ENCODE measurements at regions not wholly inside any gene's neighbourhood (a gene's known extent, or its start where the extent isn't known, plus 50 kb on each side); places are given as distances from the start of the nearest gene placed in this dataset.

DNA sequence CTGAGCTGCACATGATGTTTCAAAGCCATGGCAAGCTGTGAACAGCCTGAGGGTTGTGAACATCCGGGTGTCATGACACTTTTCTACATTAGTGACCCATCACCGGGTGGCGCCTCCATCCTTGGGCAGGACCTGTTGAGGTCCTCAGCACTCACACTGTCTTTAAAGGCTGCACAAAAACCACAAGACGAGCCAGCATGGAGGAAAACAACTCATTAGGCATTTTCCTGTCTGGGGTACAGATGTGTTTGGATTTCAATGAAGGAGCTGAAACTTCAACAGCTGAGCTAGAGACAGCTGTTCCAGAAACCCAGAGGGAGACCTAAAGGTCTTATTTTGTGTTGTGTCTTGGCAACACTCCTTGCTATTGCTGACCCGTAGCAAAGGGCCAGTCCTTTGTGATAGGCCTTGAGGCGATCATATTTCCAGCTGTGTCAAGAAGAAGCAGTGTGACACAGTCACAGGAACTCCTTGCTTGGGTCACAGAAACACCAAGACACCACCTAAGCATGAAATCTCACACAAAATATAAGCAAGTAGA, 151.8 kb upstream of the VLDLR start:
- no peaks in the 10 kb centered on the region for H3K79me1 ChIP-seq (ENCODE audit: low read depth in 1 of 2, low read length in 2 of 2)
- no peaks in the 10 kb centered on the region for H3K9me3 ChIP-seq (ENCODE audit: control insufficient read depth, insufficient read depth, low read length)
- H3K4ac ChIP-seq (ENCODE audit: low read depth, low read length): no peak overlapping the region
- no peak overlapping the region for H2BK20ac ChIP-seq (ENCODE audit: low read depth, low read length)
- H3K27ac ChIP-seq (ENCODE audit: insufficient read depth, low read length): no peak overlapping the region
- no peak overlapping the region for H2BK120ac ChIP-seq (ENCODE audit: low read depth, low read length)
- H3K23ac ChIP-seq (ENCODE audit: low read depth, low read length): no peak overlapping the region
- no peak overlapping the region for H2BK5ac ChIP-seq (ENCODE audit: low read depth, low read length, poor library complexity, severe bottlenecking)
- peak overlapping the region; percentile 51 for H2AFZ ChIP-seq (replicated peaks; ENCODE audit: low read length, poor library complexity)
- ChIA-PET CTCF (interaction anchor here (0.6 kb wide), 1 partner anchor 184 kb away, joined by 7 read pairs; no protein-coding TSS in a partner anchor), POLR2A (ENCODE audit: unreplicated experiment) (no interaction called here)
- BruUV-seq (replicated peaks): no TSS peak
- TF ChIP-seq, protein P1, sequence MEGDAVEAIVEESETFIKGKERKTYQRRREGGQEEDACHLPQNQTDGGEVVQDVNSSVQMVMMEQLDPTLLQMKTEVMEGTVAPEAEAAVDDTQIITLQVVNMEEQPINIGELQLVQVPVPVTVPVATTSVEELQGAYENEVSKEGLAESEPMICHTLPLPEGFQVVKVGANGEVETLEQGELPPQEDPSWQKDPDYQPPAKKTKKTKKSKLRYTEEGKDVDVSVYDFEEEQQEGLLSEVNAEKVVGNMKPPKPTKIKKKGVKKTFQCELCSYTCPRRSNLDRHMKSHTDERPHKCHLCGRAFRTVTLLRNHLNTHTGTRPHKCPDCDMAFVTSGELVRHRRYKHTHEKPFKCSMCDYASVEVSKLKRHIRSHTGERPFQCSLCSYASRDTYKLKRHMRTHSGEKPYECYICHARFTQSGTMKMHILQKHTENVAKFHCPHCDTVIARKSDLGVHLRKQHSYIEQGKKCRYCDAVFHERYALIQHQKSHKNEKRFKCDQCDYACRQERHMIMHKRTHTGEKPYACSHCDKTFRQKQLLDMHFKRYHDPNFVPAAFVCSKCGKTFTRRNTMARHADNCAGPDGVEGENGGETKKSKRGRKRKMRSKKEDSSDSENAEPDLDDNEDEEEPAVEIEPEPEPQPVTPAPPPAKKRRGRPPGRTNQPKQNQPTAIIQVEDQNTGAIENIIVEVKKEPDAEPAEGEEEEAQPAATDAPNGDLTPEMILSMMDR (conservative IDR thresholded peaks at IDR 0.05; ENCODE audit: low read depth, low read length): peak; percentile 33; the same call in 1 of the 2 replicates
- TF ChIP-seq SMC3 (IDR thresholded peaks at IDR 0.05; ENCODE audit: low read depth, low read length): peak; percentile 9; the same call in 1 of the 2 replicates
- TF ChIP-seq RAD21 (IDR thresholded peaks at IDR 0.05; ENCODE audit: low read length): peak; percentile 37; the same call in 1 of the 2 replicates
- no peak for TF ChIP-seq BHLHE40 (IDR thresholded peaks at IDR 0.05; ENCODE audit: low read depth, low read length)
- H3K4me2 ChIP-seq (ENCODE audit: low read depth, low read length): no peak overlapping the region
- peaks cover 4% of the 10 kb centered on the region; the same call in 1 of the 2 replicates for H3K4me1 ChIP-seq (ENCODE audit: control insufficient read depth, insufficient read depth, low read length)
- no peaks in the 10 kb centered on the region; the same call in 1 of the 2 replicates for H3K27me3 ChIP-seq (ENCODE audit: control insufficient read depth, insufficient read depth, low read length)
- no CpG with 5 or more reads among the region's 6 CpGs for whole genome bisulfite sequencing, 2 experiments (ENCODE audit: extremely low coverage in 2 of 2, insufficient read length in 1 of 2)
- H4K8ac ChIP-seq (ENCODE audit: low read depth in 2 of 2, low read length in 2 of 2): no peak overlapping the region
- no peaks in the 10 kb centered on the region for H4K20me1 ChIP-seq (ENCODE audit: insufficient read depth, low read length)
- no peaks in the 10 kb centered on the region for H3K36me3 ChIP-seq (ENCODE audit: control insufficient read depth, insufficient read depth, low read length)
- no peak overlapping the region for H4K5ac ChIP-seq (ENCODE audit: low read depth, low read length)
- intact Hi-C loops (cut with micrococcal nuclease) (no loop called here), dilution Hi-C loops (cut with HindIII; ENCODE audit: low sequenced_read_pairs, unreplicated experiment) (no loop called here), in situ Hi-C loops (cut with MboI; ENCODE audit: low sequenced_read_pairs) (no loop called here)
- H3K9ac ChIP-seq (ENCODE audit: low read depth, low read length): no peak overlapping the region
- H3K4me3 ChIP-seq (ENCODE audit: insufficient read depth, low read depth, low read length): no peak overlapping the region
- DNase-seq (peak; percentile 6), ATAC-seq (ENCODE audit: low read depth) (peak; percentile 74)
- no peak overlapping the region for H3K18ac ChIP-seq (ENCODE audit: low read depth, low read length)
- H3K56ac ChIP-seq (ENCODE audit: extremely low read depth, insufficient read depth, low read length): no peak overlapping the region
- no peak overlapping the region for H3K14ac ChIP-seq (replicated peaks; ENCODE audit: low read depth, low read length)
- no peak overlapping the region for H4K91ac ChIP-seq (ENCODE audit: insufficient read depth, low read depth, low read length)
- H2AK5ac ChIP-seq (ENCODE audit: low read depth, low read length): no peak overlapping the region
- H2BK15ac ChIP-seq (ENCODE audit: low read depth, low read length): no peak overlapping the region
- no peaks in the 10 kb centered on the region; the same call in 1 of the 2 replicates for H3K9me1 ChIP-seq (ENCODE audit: insufficient read depth, low read length)
- no peak overlapping the region for H2AK9ac ChIP-seq (replicated peaks; ENCODE audit: low read depth, low read length, poor library complexity)

Data from IMR-90 (cell line).